Loucy (cell line): ENCODE measurements at regions not wholly inside any gene's neighbourhood (a gene's known extent, or its start where the extent isn't known, plus 50 kb on each side); places are given as distances from the start of the nearest gene placed in this dataset.

Source experiments
- H2AFZ ChIP-seq: fragments of 200-600 bp; sonication (generic); 2 replicates; pipeline ENCODE4 v1.6.0; 2016; ENCODE audit warnings: antibody characterized with exemption, mild to moderate bottlenecking, low read length, moderate library complexity
- H3F3A ChIP-seq: fragments of 200-600 bp; 2 replicates; pipeline ENCODE4 v1.6.0; 2016; ENCODE audit warnings: antibody characterized with exemption, low read depth, mild to moderate bottlenecking
- H3K27me3 ChIP-seq: fragments of 200-600 bp; sonication (generic); 2 replicates; pipeline ENCODE4 v1.6.1; 2014; ENCODE audit warnings: low read length, mild to moderate bottlenecking; ENCODE audit not compliant: insufficient read depth, poor library complexity, severe bottlenecking
- H3K36me3 ChIP-seq: fragments of 200-600 bp; sonication (generic); 2 replicates; pipeline ENCODE4 v1.6.1; 2016; ENCODE audit warnings: low read length; ENCODE audit not compliant: insufficient read depth
- H3K4me1 ChIP-seq: fragments of 200-600 bp; sonication (generic); 2 replicates; pipeline ENCODE4 v1.5.1; 2014; ENCODE audit warnings: low read length, mild to moderate bottlenecking; ENCODE audit not compliant: insufficient read depth, poor library complexity, severe bottlenecking
- H3K4me2 ChIP-seq: fragments of 200-600 bp; sonication (generic); 2 replicates; pipeline ENCODE4 v1.6.0; 2014; ENCODE audit warnings: antibody characterized with exemption, low read length, low read depth, mild to moderate bottlenecking; ENCODE audit not compliant: poor library complexity, severe bottlenecking
- H3K4me3 ChIP-seq: fragments of 200-600 bp; sonication (generic); 2 replicates; pipeline ENCODE4 v1.5.1; 2014; ENCODE audit warnings: low read length, mild to moderate bottlenecking, mixed read lengths; ENCODE audit not compliant: poor library complexity, severe bottlenecking
- H3K79me2 ChIP-seq: fragments of 200-600 bp; sonication (generic); 2 replicates; pipeline ENCODE4 v1.6.1; 2014; ENCODE audit warnings: low read length; ENCODE audit not compliant: insufficient read depth
- H3K9ac ChIP-seq: fragments of 200-600 bp; sonication (generic); 2 replicates; pipeline ENCODE4 v1.6.0; 2014; ENCODE audit warnings: mild to moderate bottlenecking, low read depth, low read length, moderate library complexity; ENCODE audit not compliant: poor library complexity, severe bottlenecking
- H3K9me2 ChIP-seq: fragments of 200-600 bp; sonication (generic); replicated peaks from 2 replicates; pipeline ENCODE4 v1.6.1; 2016; ENCODE audit warnings: low read depth, low read length, mixed read lengths
- H3K9me3 ChIP-seq: fragments of 200-600 bp; sonication (generic); 2 replicates; pipeline ENCODE4 v1.6.1; 2014; ENCODE audit warnings: mild to moderate bottlenecking, antibody characterized with exemption, low read length, low read depth; ENCODE audit not compliant: insufficient read depth
- H4K20me1 ChIP-seq: fragments of 200-600 bp; sonication (generic); 2 replicates; pipeline ENCODE4 v1.6.0; 2014; ENCODE audit warnings: antibody characterized with exemption, low read length, mild to moderate bottlenecking; ENCODE audit not compliant: insufficient read depth, poor library complexity, severe bottlenecking
- CTCF ChIP-seq: fragments of 200-600 bp; sonication (generic); conservative IDR thresholded peaks from 2 replicates; pipeline ENCODE4 v1.5.1; 2014; ENCODE audit warnings: mild to moderate bottlenecking, antibody characterized with exemption, low read length
- EZH2phosphoT487 ChIP-seq: fragments of 200-600 bp; IDR thresholded peaks from 2 replicates; pipeline ENCODE4 v1.6.1; 2018; ENCODE audit warnings: antibody characterized with exemption, mild to moderate bottlenecking, moderate library complexity, borderline replicate concordance

GRCh38 chr12:3931206-3931605 is 58.0 kb upstream of the PARP11 start:
- peaks cover 3% of the 10 kb centered on the region for H3K4me1 ChIP-seq
- H3K4me3 ChIP-seq: no peak overlapping the region
- H3K9ac ChIP-seq: no peak overlapping the region
- no peaks in the 10 kb centered on the region for H4K20me1 ChIP-seq
- H3K27me3 ChIP-seq: no peaks in the 10 kb centered on the region
- H3K4me2 ChIP-seq: no peak overlapping the region
- no peaks in the 10 kb centered on the region for H3K9me2 ChIP-seq
- no peaks in the 10 kb centered on the region for H3K36me3 ChIP-seq
- no peak overlapping the region for H2AFZ ChIP-seq
- no peaks in the 10 kb centered on the region for H3F3A ChIP-seq
- TF ChIP-seq EZH2phosphoT487: no peak
- TF ChIP-seq CTCF: no peak
- no peaks in the 10 kb centered on the region for H3K79me2 ChIP-seq
- H3K9me3 ChIP-seq: no peaks in the 10 kb centered on the region

GRCh38 chr12:3929875-3930615 is 56.8 kb upstream of the PARP11 start:
- peaks cover 3% of the 10 kb centered on the region for H3K4me1 ChIP-seq
- H4K20me1 ChIP-seq: no peaks in the 10 kb centered on the region
- H3K4me3 ChIP-seq: no peak overlapping the region
- H3K36me3 ChIP-seq: no peaks in the 10 kb centered on the region
- no peak overlapping the region for H3K9ac ChIP-seq
- H3K4me2 ChIP-seq: no peak overlapping the region
- TF ChIP-seq CTCF (no peak), EZH2phosphoT487 (no peak)
- no peaks in the 10 kb centered on the region for H3K79me2 ChIP-seq
- no peaks in the 10 kb centered on the region for H3K9me2 ChIP-seq
- no peaks in the 10 kb centered on the region for H3K9me3 ChIP-seq
- no peaks in the 10 kb centered on the region for H3F3A ChIP-seq
- H3K27me3 ChIP-seq: no peaks in the 10 kb centered on the region
- no peak overlapping the region for H2AFZ ChIP-seq

DNA sequence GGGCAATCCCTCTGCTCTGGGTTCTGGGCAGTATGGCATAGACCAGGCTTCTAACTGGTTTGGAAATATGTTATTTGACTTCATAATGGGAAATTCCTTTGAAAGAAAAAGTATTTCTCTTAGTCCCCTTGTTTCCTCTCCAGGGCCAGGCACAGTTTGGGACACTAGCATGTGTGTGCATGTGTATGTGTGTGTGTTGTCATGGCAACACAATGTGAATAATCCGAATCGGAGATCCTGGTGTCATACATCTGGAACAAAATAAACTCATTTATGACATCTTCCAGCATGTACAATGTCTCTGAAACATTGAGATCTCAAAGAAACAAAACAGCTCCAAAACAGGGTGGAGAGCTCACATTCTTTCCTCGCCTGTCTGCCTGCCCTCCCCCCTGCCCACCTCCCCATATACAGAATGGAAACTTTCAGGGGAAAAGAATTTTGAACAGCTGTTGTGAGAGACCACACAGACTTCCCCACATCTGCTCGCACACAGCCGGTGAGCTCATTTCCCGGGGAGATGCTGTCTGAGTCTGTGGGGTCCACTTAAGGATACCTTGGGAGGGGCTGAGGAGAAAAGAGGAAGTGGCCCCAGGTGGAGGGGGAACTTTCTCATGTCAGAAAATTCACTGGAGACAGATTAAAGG is 55.5 kb upstream of the PARP11 start:
- Histone ChIP-seq H3K9me2 (no peaks in the 10 kb centered on the region), H3K4me3 (no peak overlapping the region), H2AFZ (no peak overlapping the region), H3K9me3 (no peaks in the 10 kb centered on the region), H3K4me2 (no peak overlapping the region), H3K36me3 (no peaks in the 10 kb centered on the region), H3K9ac (no peak overlapping the region), H3K4me1 (no peaks in the 10 kb centered on the region), H3K79me2 (no peaks in the 10 kb centered on the region), H3K27me3 (no peaks in the 10 kb centered on the region), H4K20me1 (no peaks in the 10 kb centered on the region), H3F3A (no peaks in the 10 kb centered on the region)
- TF ChIP-seq EZH2phosphoT487: no peak
- no peak for TF ChIP-seq CTCF
